Colonic mucosa (tissue), 4 donors: ENCODE measurements at regions not wholly inside any gene's neighbourhood (a gene's known extent, or its start where the extent isn't known, plus 50 kb on each side); places are given as distances from the start of the nearest gene placed in this dataset.

Experiments
- DNase-seq: peaks from one replicate; pipeline ENCODE4 v3.0.0-alpha.2; 2020
- H3K27ac ChIP-seq: fragments of 200-600 bp; one replicate; pipeline ENCODE4 v1.8.0; 2021
- H3K27me3 ChIP-seq: fragments of 200-600 bp; one replicate; pipeline ENCODE4 v1.8.0; 2021
- H3K36me3 ChIP-seq: fragments of 200-600 bp; one replicate; pipeline ENCODE4 v1.8.0; 2021
- H3K4me1 ChIP-seq: fragments of 200-600 bp; one replicate; pipeline ENCODE4 v1.8.0; 2021; ENCODE audit warnings: mild to moderate bottlenecking
- H3K4me3 ChIP-seq: fragments of 200-600 bp; one replicate; pipeline ENCODE4 v1.8.0; 2021
- H3K9ac ChIP-seq, 2 donors: one replicate each; pipeline ENCODE4 v1.7.0; 2013; ENCODE audit warnings: control low read depth in 2 of 2, low read depth in 2 of 2, low read length in 2 of 2
- H3K9me3 ChIP-seq: fragments of 200-600 bp; one replicate; pipeline ENCODE4 v1.8.0; 2021
- intact Hi-C: fragments of 100-400 bp; cut with DNase I; formaldehyde crosslinking; loops from one replicate; pipeline ENCODE4 v1.14.1; 2022
- TF ChIP-seq, protein P1 (sequence below): fragments of 200-600 bp; IDR thresholded peaks from one replicate; pipeline ENCODE4 v1.8.0; 2022; ENCODE audit warnings: antibody characterized with exemption, mild to moderate bottlenecking
- donor health status: healthy.
- donor health status: DM: no; HTN: no; CAD: no.
- donor health status: DM: no; HTN: no; CAD: no.

DNA sequence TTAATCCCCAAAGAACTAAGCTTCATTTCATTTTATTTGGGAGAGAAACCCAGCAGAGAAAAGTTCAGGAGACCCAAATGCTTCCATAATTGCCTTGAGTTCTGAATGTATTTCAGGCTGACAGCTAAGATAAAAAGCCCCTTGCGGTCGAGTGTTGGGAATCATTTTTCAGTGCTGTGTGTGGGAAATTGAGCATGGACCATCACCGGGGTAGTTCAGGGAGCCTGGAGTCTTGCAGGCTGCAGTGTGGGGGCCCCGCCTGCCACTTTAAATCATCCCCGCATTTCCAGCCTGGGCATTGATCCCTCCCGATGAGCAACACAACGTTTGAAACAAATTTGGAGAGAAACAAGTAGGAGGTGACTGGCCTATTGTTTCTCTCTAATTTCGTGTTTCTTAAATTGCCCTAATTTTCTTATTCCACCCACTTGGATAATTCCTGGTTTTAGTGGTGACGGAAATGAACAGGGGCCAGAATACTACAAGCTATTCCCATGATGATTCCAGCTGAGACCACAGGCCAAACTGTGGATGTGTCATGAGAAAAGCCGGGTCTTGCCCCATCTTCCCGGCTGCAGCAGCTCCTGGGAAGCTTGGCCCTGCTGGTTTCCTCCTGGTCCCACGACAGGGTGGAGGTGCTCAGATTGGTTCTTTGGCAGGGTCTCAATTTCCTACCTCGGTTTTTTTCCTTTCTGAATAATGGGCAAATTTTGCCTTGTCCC lies 75.1 kb downstream of the FOXL1 start:
- Histone ChIP-seq H3K36me3 (no peaks in the 10 kb centered on the region), H3K4me3 (no peak overlapping the region), H3K9me3 (no peaks in the 10 kb centered on the region), H3K27me3 (no peaks in the 10 kb centered on the region), H3K4me1 (no peaks in the 10 kb centered on the region), H3K9ac (no peak overlapping the region), H3K27ac (no peak overlapping the region)
- intact Hi-C loops: no loop called here
- no peak for DNase-seq
- TF ChIP-seq, protein P1, sequence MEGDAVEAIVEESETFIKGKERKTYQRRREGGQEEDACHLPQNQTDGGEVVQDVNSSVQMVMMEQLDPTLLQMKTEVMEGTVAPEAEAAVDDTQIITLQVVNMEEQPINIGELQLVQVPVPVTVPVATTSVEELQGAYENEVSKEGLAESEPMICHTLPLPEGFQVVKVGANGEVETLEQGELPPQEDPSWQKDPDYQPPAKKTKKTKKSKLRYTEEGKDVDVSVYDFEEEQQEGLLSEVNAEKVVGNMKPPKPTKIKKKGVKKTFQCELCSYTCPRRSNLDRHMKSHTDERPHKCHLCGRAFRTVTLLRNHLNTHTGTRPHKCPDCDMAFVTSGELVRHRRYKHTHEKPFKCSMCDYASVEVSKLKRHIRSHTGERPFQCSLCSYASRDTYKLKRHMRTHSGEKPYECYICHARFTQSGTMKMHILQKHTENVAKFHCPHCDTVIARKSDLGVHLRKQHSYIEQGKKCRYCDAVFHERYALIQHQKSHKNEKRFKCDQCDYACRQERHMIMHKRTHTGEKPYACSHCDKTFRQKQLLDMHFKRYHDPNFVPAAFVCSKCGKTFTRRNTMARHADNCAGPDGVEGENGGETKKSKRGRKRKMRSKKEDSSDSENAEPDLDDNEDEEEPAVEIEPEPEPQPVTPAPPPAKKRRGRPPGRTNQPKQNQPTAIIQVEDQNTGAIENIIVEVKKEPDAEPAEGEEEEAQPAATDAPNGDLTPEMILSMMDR: no peak

DNA sequence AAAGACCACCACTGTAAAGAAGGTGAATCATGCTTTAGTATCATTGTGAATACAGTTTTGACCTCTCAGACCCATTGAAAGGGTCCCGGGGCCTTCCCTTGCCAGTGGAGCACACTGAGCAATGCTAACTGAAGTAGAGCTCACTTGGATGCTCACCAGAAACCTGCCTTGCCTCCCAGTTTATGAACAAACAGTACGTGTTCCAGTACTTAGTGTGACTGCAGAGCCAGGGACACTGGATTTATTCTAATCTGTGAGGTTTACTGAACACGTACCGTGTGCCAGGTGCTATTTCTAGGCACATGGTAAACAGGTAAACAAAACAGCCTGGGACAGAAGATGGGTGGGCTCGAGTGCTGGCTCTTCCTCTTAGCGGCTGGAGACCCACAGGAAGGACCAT lies 79.6 kb downstream of the FOXL1 start:
- H3K36me3 ChIP-seq: no peaks in the 10 kb centered on the region
- H3K27ac ChIP-seq: no peak overlapping the region
- H3K27me3 ChIP-seq: no peaks in the 10 kb centered on the region
- TF ChIP-seq, protein P1: no peak
- no peak overlapping the region for H3K4me3 ChIP-seq
- DNase-seq: no peak
- no peak overlapping the region for H3K9ac ChIP-seq
- no peaks in the 10 kb centered on the region for H3K9me3 ChIP-seq
- intact Hi-C loops: no loop called here
- H3K4me1 ChIP-seq: no peaks in the 10 kb centered on the region

DNA sequence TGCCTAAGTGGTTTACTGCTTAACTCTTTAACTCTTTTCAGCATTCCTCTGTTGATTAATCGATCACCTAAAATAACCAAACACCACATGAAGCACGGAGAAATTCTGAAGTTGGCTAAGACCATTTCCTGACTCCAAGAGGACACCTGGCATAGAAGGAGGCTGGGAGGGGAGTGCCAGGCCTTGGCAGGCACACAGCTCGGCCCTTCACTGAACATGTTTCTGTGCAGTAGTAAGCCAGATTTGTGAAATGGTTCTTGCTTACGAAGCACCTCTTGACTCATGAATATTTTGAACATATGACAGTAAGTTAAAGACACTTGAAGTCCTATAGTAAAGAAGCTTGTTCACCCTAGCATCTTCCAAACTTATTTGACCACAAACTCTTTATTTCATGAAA lies 82.3 kb downstream of the FOXL1 start:
- no peaks in the 10 kb centered on the region for H3K9me3 ChIP-seq
- intact Hi-C loops: no loop called here

GRCh38 chr16:86661706-86662105 lies 83.4 kb downstream of the FOXL1 start:
- H3K27me3 ChIP-seq: no peaks in the 10 kb centered on the region
- H3K27ac ChIP-seq: no peak overlapping the region
- H3K36me3 ChIP-seq: no peaks in the 10 kb centered on the region
- no peaks in the 10 kb centered on the region for H3K9me3 ChIP-seq
- no peak for DNase-seq
- peaks cover 8% of the 10 kb centered on the region for H3K4me1 ChIP-seq
- H3K9ac ChIP-seq: no peak overlapping the region
- TF ChIP-seq, protein P1: no peak
- H3K4me3 ChIP-seq: no peak overlapping the region
- intact Hi-C loops: no loop called here

More for the DNA sequence above, 82.3 kb downstream of the FOXL1 start:
- H3K9ac ChIP-seq: no peak overlapping the region
- H3K4me1 ChIP-seq: peaks cover 8% of the 10 kb centered on the region
- no peak overlapping the region for H3K4me3 ChIP-seq
- TF ChIP-seq, protein P1: no peak
- H3K36me3 ChIP-seq: no peaks in the 10 kb centered on the region
- no peaks in the 10 kb centered on the region for H3K27me3 ChIP-seq
- no peak for DNase-seq
- H3K27ac ChIP-seq: no peak overlapping the region

DNA sequence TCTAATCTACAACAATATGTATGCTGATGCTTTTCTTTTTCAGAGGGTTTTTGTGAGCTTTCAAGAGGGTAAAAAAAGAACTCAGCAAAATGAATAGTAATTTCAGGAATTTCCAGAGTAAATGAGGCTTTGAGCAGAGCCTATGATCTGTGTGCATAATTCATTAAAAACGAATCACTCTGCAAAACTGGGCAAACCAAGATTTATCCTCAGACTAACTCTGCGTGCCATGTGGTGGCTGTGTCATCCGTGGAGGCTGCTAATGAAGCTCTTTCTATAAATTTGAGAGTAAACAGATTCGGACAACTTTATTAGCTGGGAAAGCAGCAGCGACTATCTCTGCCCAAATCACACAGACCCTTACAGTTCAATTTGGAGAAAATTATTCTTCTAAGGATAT lies 83.8 kb downstream of the FOXL1 start:
- TF ChIP-seq, protein P1: no peak
- no peak overlapping the region for H3K9ac ChIP-seq
- no peak overlapping the region for H3K27ac ChIP-seq
- DNase-seq: no peak
- intact Hi-C loops: no loop called here
- no peaks in the 10 kb centered on the region for H3K36me3 ChIP-seq
- no peaks in the 10 kb centered on the region for H3K9me3 ChIP-seq
- H3K4me3 ChIP-seq: no peak overlapping the region
- no peaks in the 10 kb centered on the region for H3K27me3 ChIP-seq
- peaks cover 8% of the 10 kb centered on the region for H3K4me1 ChIP-seq
